HEK293 (cell line): ENCODE measurements at regions not wholly inside any gene's neighbourhood (a gene's known extent, or its start where the extent isn't known, plus 50 kb on each side); places are given as distances from the start of the nearest gene placed in this dataset.

Experiments used
- CTCF ChIA-PET: fragments of 350-600 bp; formaldehyde crosslinking; extraction: SDS; loops from one replicate; lab custom pipeline; 2021; ENCODE audit warnings: antibody characterized with exemption; lab: Yijun Ruan, JAX
- POLR2A ChIA-PET: fragments of 300-600 bp; formaldehyde crosslinking; extraction: SDS; loops from one replicate; lab custom pipeline; 2020; ENCODE audit warnings: antibody characterized with exemption, inconsistent platforms; lab: Yijun Ruan, JAX
- H3K27ac ChIP-seq: fragments of 200-500 bp; sonication (Bioruptor generic); 2 replicates; pipeline ENCODE4 v1.5.1; 2014; ENCODE audit warnings: low read depth, low read length, control low read depth, inconsistent platforms; ENCODE audit errors: extremely low read depth
- H3K36me3 ChIP-seq, 2 experiments: fragments of 200-500 bp in 1 of 2; sonication (Bioruptor generic) in 1 of 2; 1 replicate in 1 of 2; 2 replicates in 1 of 2; pipeline ENCODE4 v1.5.1; 2014 to 2017; ENCODE audit warnings: inconsistent platforms in 2 of 2, low read length in 2 of 2; ENCODE audit not compliant: control insufficient read depth in 2 of 2, insufficient read depth in 1 of 2
- H3K4me1 ChIP-seq: fragments of 200-500 bp; sonication (Bioruptor generic); 2 replicates; pipeline ENCODE4 v1.5.1; 2014; ENCODE audit warnings: mild to moderate bottlenecking, low read length, inconsistent platforms; ENCODE audit not compliant: control insufficient read depth, insufficient read depth
- H3K4me3 ChIP-seq: 2 replicates; pipeline ENCODE4 v1.5.1; 2011; ENCODE audit warnings: low read depth, mild to moderate bottlenecking, control low read depth, low read length, moderate library complexity
- H3K9me3 ChIP-seq: fragments of 200-500 bp; sonication (Bioruptor generic); 2 replicates; pipeline ENCODE4 v1.5.1; 2014; ENCODE audit warnings: low read depth, low read length, inconsistent platforms; ENCODE audit not compliant: control insufficient read depth, insufficient read depth
- BCL11B ChIP-seq: fragments of 450-650 bp; formaldehyde crosslinking; IDR thresholded peaks from 2 replicates; pipeline ENCODE4 v1.5.1; 2016; ENCODE audit warnings: low read depth, missing biosample characterization, missing genetic modification characterization
- CTCF ChIP-seq: fragments of 450-650 bp; formaldehyde crosslinking; IDR thresholded peaks from 2 replicates; pipeline ENCODE4 v1.5.1; 2016; ENCODE audit warnings: missing biosample characterization, missing genetic modification characterization
- ZBTB11 ChIP-seq: fragments of 450-650 bp; formaldehyde crosslinking; conservative IDR thresholded peaks from 2 replicates; pipeline ENCODE4 v1.5.1; 2016; ENCODE audit warnings: low read depth, missing biosample characterization, missing genetic modification characterization
- ZEB2 ChIP-seq: fragments of 450-650 bp; formaldehyde crosslinking; IDR thresholded peaks from 2 replicates; pipeline ENCODE4 v1.5.1; 2016; ENCODE audit warnings: missing biosample characterization, missing genetic modification characterization
- ZFHX2 ChIP-seq: fragments of 450-650 bp; formaldehyde crosslinking; conservative IDR thresholded peaks from 2 replicates; pipeline ENCODE4 v1.5.1; 2016; ENCODE audit warnings: missing biosample characterization, missing genetic modification characterization
- ZNF10 ChIP-seq: fragments of 450-650 bp; formaldehyde crosslinking; IDR thresholded peaks from 2 replicates; pipeline ENCODE4 v1.5.1; 2017; ENCODE audit warnings: missing biosample characterization, missing genetic modification characterization
- ZNF114 ChIP-seq: fragments of 450-650 bp; formaldehyde crosslinking; IDR thresholded peaks from 2 replicates; pipeline ENCODE4 v1.5.0; 2017; ENCODE audit warnings: missing biosample characterization, missing genetic modification characterization
- ZNF155 ChIP-seq: fragments of 450-650 bp; formaldehyde crosslinking; IDR thresholded peaks from 2 replicates; pipeline ENCODE4 v1.5.1; 2016; ENCODE audit warnings: missing biosample characterization, missing genetic modification characterization
- ZNF175 ChIP-seq: fragments of 450-650 bp; formaldehyde crosslinking; IDR thresholded peaks from 2 replicates; pipeline ENCODE4 v1.5.1; 2016; ENCODE audit warnings: missing biosample characterization, missing genetic modification characterization
- ZNF239 ChIP-seq: fragments of 450-650 bp; formaldehyde crosslinking; IDR thresholded peaks from 2 replicates; pipeline ENCODE4 v1.5.1; 2016; ENCODE audit warnings: missing biosample characterization, missing genetic modification characterization
- ZNF274 ChIP-seq, 2 experiments: fragments of 200-500 bp in 1 of 2; fragments of 450-650 bp in 1 of 2; sonication (Bioruptor generic) in 1 of 2; formaldehyde crosslinking in 1 of 2; IDR thresholded peaks; 2 replicates each; pipeline versions ENCODE4 v1.5.1 to v1.6.1; 2014 to 2016; ENCODE audit warnings: borderline replicate concordance in 1 of 2, inconsistent platforms in 1 of 2, low read length in 1 of 2, missing biosample characterization in 1 of 2, missing genetic modification characterization in 1 of 2
- ZNF280C ChIP-seq: fragments of 450-650 bp; formaldehyde crosslinking; IDR thresholded peaks from 2 replicates; pipeline ENCODE4 v1.5.1; 2016; ENCODE audit warnings: missing biosample characterization, missing genetic modification characterization
- ZNF311 ChIP-seq: fragments of 450-650 bp; formaldehyde crosslinking; IDR thresholded peaks from 2 replicates; pipeline ENCODE4 v1.5.1; 2017; ENCODE audit warnings: missing biosample characterization, missing genetic modification characterization, borderline replicate concordance
- ZNF324 ChIP-seq: fragments of 450-650 bp; formaldehyde crosslinking; IDR thresholded peaks from 2 replicates; pipeline ENCODE4 v1.5.1; 2016; ENCODE audit warnings: missing biosample characterization, missing genetic modification characterization
- ZNF473 ChIP-seq: fragments of 450-650 bp; formaldehyde crosslinking; IDR thresholded peaks from 2 replicates; pipeline ENCODE4 v1.5.1; 2017; ENCODE audit warnings: missing biosample characterization, missing genetic modification characterization
- ZNF558 ChIP-seq: fragments of 450-650 bp; formaldehyde crosslinking; IDR thresholded peaks from 2 replicates; pipeline ENCODE4 v1.5.1; 2016; ENCODE audit warnings: missing biosample characterization, missing genetic modification characterization
- ZNF560 ChIP-seq: fragments of 450-650 bp; formaldehyde crosslinking; IDR thresholded peaks from 2 replicates; pipeline ENCODE4 v1.5.1; 2017; ENCODE audit warnings: missing biosample characterization, missing genetic modification characterization, borderline replicate concordance
- ZNF621 ChIP-seq: fragments of 450-650 bp; formaldehyde crosslinking; IDR thresholded peaks from 2 replicates; pipeline ENCODE4 v1.5.1; 2017; ENCODE audit warnings: missing biosample characterization, missing genetic modification characterization
- ZNF626 ChIP-seq: fragments of 450-650 bp; sonication (Bioruptor Pico); formaldehyde crosslinking; IDR thresholded peaks from 2 replicates; pipeline ENCODE4 v1.5.1; 2018; ENCODE audit warnings: missing biosample characterization, missing genetic modification characterization, inconsistent platforms
- ZNF660 ChIP-seq: fragments of 450-650 bp; IDR thresholded peaks from 2 replicates; pipeline ENCODE4 v1.5.1; 2018; ENCODE audit warnings: missing biosample characterization, mild to moderate bottlenecking, missing genetic modification characterization
- ZNF692 ChIP-seq: fragments of 450-650 bp; formaldehyde crosslinking; IDR thresholded peaks from 2 replicates; pipeline ENCODE4 v1.5.1; 2016; ENCODE audit warnings: missing biosample characterization, missing genetic modification characterization
- ZSCAN18 ChIP-seq: fragments of 450-650 bp; formaldehyde crosslinking; IDR thresholded peaks from 2 replicates; pipeline ENCODE4 v1.5.1; 2016; ENCODE audit warnings: missing biosample characterization, missing genetic modification characterization

- no peak for TF ChIP-seq ZBTB11 (tag by site-specific recombination)
- no peak for TF ChIP-seq ZNF239 (tag by site-specific recombination)
- no peak for TF ChIP-seq ZNF560 (tag by site-specific recombination)
- TF ChIP-seq ZNF311 (tag by site-specific recombination): no peak
- TF ChIP-seq ZNF10 (tag by site-specific recombination): no peak
- TF ChIP-seq ZSCAN18 (tag by site-specific recombination): no peak
- no peak for TF ChIP-seq ZNF660
- TF ChIP-seq ZNF114: no peak
- no peak for TF ChIP-seq BCL11B (tag by site-specific recombination)
- no peak for TF ChIP-seq ZEB2
- no peak for TF ChIP-seq ZNF626 (tag by site-specific recombination)
- no peak for TF ChIP-seq ZFHX2 (tag by site-specific recombination)
- no peak for TF ChIP-seq ZNF175 (tag by site-specific recombination)
- TF ChIP-seq, all 188 proteins: peak for 0
These were observed 146.2 kb upstream of the KLF7 start (continued) for GRCh38 chr2:207312006-207312356.

- TF ChIP-seq ZNF155 (tag by site-specific recombination) (no peak), ZNF473 (tag by site-specific recombination) (no peak), ZNF280C (tag by site-specific recombination) (no peak), ZNF558 (tag by site-specific recombination) (no peak), ZNF692 (tag by site-specific recombination) (no peak), ZNF114 (no peak), CTCF (tag by site-specific recombination) (no peak), ZNF274 (IDR thresholded peaks at IDR 0.05; ENCODE audit: low read length) (no peak), ZNF274 (tag by site-specific recombination; IDR thresholded peaks at IDR 0.05; ENCODE audit: borderline replicate concordance) (no peak), ZNF621 (tag by site-specific recombination) (no peak), ZNF324 (tag by site-specific recombination) (no peak)
- Histone ChIP-seq H3K27ac (no peak overlapping the region), H3K4me1 (no peaks in the 10 kb centered on the region), H3K4me3 (no peak overlapping the region), H3K9me3 (no peaks in the 10 kb centered on the region), H3K36me3 (no peaks in the 10 kb centered on the region)
- ChIA-PET CTCF (no interaction called here), POLR2A (no interaction called here)
These were observed 148.2 kb upstream of the KLF7 start for GRCh38 chr2:207313947-207314346.
